ENCODE measurements at regions not wholly inside any gene's neighbourhood (a gene's known extent, or its start where the extent isn't known, plus 50 kb on each side); places are given as distances from the start of the nearest gene placed in this dataset.

- TF ChIP-seq CTCF (IDR thresholded peaks at IDR 0.05; ENCODE audit: borderline replicate concordance, extremely low read depth, low read length, poor library complexity, severe bottlenecking): no peak
- TF ChIP-seq EZH2 (IDR thresholded peaks at IDR 0.05; ENCODE audit: borderline replicate concordance, low read depth, low read length, severe bottlenecking): no peak
These were observed 174.4 kb downstream of the MSL3 start for GRCh38 chrX:11932423-11932822.

All from DND-41 (cell line).